AG04449 (cell line): ENCODE measurements at regions not wholly inside any gene's neighbourhood (a gene's known extent, or its start where the extent isn't known, plus 50 kb on each side); places are given as distances from the start of the nearest gene placed in this dataset.

ENCODE experiments used
- CTCF ChIA-PET: fragments of 350-600 bp; formaldehyde crosslinking; extraction: SDS; loops from one replicate; lab custom pipeline; 2021; ENCODE audit warnings: antibody characterized with exemption; lab: Yijun Ruan, JAX
- POLR2A ChIA-PET: fragments of 400-600, 350-600 bp; formaldehyde crosslinking; extraction: SDS; loops from one replicate; lab custom pipeline; 2020; ENCODE audit warnings: antibody characterized with exemption, inconsistent platforms; lab: Yijun Ruan, JAX
- DNase-seq: peaks from one replicate; pipeline ENCODE4 v3.0.0-alpha.2; 2010; ENCODE audit warnings: low read depth, low spot score
- H3K4me3 ChIP-seq: 2 replicates; pipeline ENCODE4 v1.5.1; 2011; ENCODE audit warnings: low read depth, mild to moderate bottlenecking, control low read depth, low read length
- CTCF ChIP-seq: IDR thresholded peaks from one replicate; pipeline ENCODE4 v1.5.1; 2011; ENCODE audit warnings: mild to moderate bottlenecking, moderate library complexity, low read length, control low read depth, inconsistent platforms; ENCODE audit not compliant: insufficient read depth; ENCODE audit errors: missing control alignments

DNA sequence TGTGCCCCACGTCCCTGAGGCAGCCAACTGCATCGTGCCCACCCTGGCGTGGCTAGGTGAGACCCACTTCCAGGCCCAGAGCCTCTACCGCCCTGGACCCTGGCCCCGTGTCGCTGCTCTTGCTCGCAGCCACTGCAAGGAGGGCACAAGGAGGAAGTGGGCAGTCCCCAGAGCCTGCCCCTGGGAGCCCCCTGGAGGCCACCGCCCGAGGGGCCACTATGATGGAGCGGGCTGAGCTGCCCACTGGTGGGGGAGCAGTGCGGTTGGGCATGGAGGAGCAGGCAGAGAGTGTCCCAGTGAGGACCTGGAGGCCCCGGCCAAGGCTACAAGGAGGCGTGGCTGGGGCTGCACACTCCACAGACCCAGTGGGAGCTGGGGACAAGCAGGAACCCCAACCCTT is 323.6 kb downstream of the PCNX1 start:
- DNase-seq: no peak
- ChIA-PET POLR2A (no interaction called here), CTCF (interaction anchor here (0.6 kb wide), 1 partner anchor 13 kb away, joined by 3 read pairs; no protein-coding TSS in a partner anchor)
- no peak for TF ChIP-seq CTCF
- no peak overlapping the region for H3K4me3 ChIP-seq

GRCh38 chr14:71231521-71232393 is 324.5 kb downstream of the PCNX1 start:
- ChIA-PET POLR2A (no interaction called here), CTCF (interaction anchor here (0.6 to 1.0 kb wide), 2 partner anchors 10 to 14 kb away, joined by 3 read pairs; no protein-coding TSS in a partner anchor)
- no peak for DNase-seq
- H3K4me3 ChIP-seq: no peak overlapping the region
- no peak for TF ChIP-seq CTCF

GRCh38 chr14:71232506-71232905 is 325.2 kb downstream of the PCNX1 start:
- ChIA-PET CTCF (interaction anchor here (1.0 kb wide), 1 partner anchor 9 kb away, joined by 3 read pairs; no protein-coding TSS in a partner anchor), POLR2A (no interaction called here)
- DNase-seq: no peak
- H3K4me3 ChIP-seq: no peak overlapping the region
- no peak for TF ChIP-seq CTCF

DNA sequence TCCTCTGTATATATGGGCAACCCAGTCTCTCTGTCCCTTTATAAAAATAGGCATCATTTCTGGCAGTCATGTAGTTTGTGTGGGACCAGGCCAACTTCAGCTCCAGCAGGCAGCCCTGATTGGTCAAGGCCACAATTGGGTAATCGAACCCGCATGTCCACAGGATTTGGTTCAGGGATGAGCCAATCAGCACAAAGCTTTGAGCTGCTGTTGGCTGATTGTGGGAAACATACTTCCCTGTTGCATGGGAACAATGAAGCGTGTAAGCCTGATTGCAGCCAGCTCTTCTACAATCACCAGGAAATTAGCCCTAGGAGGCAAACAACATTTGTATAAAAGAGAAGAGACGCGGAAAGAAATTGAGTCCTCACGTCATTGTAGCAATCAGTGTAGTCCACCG is 328.6 kb downstream of the PCNX1 start:
- POLR2A ChIA-PET: no interaction called here
- CTCF ChIA-PET: no interaction called here
- no peak overlapping the region for H3K4me3 ChIP-seq
- no peak for TF ChIP-seq CTCF
- no peak for DNase-seq

GRCh38 chr14:71236487-71236886 is 329.2 kb downstream of the PCNX1 start:
- TF ChIP-seq CTCF: no peak
- no peak for DNase-seq
- H3K4me3 ChIP-seq: no peak overlapping the region
- CTCF ChIA-PET: no interaction called here
- POLR2A ChIA-PET: no interaction called here

GRCh38 chr14:71237556-71237955 is 330.3 kb downstream of the PCNX1 start:
- ChIA-PET POLR2A (no interaction called here), CTCF (no interaction called here)
- DNase-seq: no peak
- H3K4me3 ChIP-seq: no peak overlapping the region
- TF ChIP-seq CTCF: no peak
